Fibroblast of lung (primary cell): ENCODE measurements at regions not wholly inside any gene's neighbourhood (a gene's known extent, or its start where the extent isn't known, plus 50 kb on each side); places are given as distances from the start of the nearest gene placed in this dataset.

Experiments
- DNase-seq, 2 donors: peaks; one replicate each; pipeline versions ENCODE4 v3.0.0 to v3.0.0-alpha.2; 2010; ENCODE audit warnings: low read depth in 2 of 2
- H2AFZ ChIP-seq: 2 replicates; pipeline ENCODE4 v1.5.1; 2012; ENCODE audit warnings: low read length, control low read depth, inconsistent platforms
- H3K27ac ChIP-seq: 2 replicates; pipeline ENCODE4 v1.5.1; 2011; ENCODE audit warnings: low read length, control low read depth; ENCODE audit not compliant: insufficient read depth
- H3K27me3 ChIP-seq: 2 replicates; pipeline ENCODE4 v1.5.1; 2011; ENCODE audit warnings: mild to moderate bottlenecking, low read length; ENCODE audit not compliant: control insufficient read depth, insufficient read depth
- H3K36me3 ChIP-seq: 2 replicates; pipeline ENCODE4 v1.5.1; 2011; ENCODE audit warnings: low read length; ENCODE audit not compliant: control insufficient read depth, insufficient read depth
- H3K4me1 ChIP-seq: 2 replicates; pipeline ENCODE4 v1.5.1; 2011; ENCODE audit warnings: low read length; ENCODE audit not compliant: control insufficient read depth, insufficient read depth; ENCODE audit errors: extremely low read depth
- H3K4me2 ChIP-seq: 2 replicates; pipeline ENCODE4 v1.5.1; 2011; ENCODE audit warnings: low read length, control low read depth; ENCODE audit not compliant: insufficient read depth; ENCODE audit errors: extremely low read depth
- H3K4me3 ChIP-seq, 4 experiments: fragments of 200-600 bp in 1 of 4; sonication (generic) in 1 of 4; replicated peaks in 1 of 4; 2 replicates each; pipeline ENCODE4 v1.5.1; 2011 to 2016; ENCODE audit warnings: low read length in 4 of 4, low read depth in 3 of 4, mild to moderate bottlenecking in 3 of 4, control low read depth in 2 of 4, inconsistent platforms in 1 of 4, mixed read lengths in 1 of 4; ENCODE audit not compliant: insufficient read depth in 1 of 4; ENCODE audit errors: control extremely low read depth in 1 of 4
- H3K79me2 ChIP-seq: 2 replicates; pipeline ENCODE4 v1.5.1; 2012; ENCODE audit warnings: mild to moderate bottlenecking, low read length, inconsistent platforms; ENCODE audit not compliant: control insufficient read depth, insufficient read depth
- H3K9ac ChIP-seq: 2 replicates; pipeline ENCODE4 v1.5.1; 2011; ENCODE audit warnings: mild to moderate bottlenecking, low read length, control low read depth; ENCODE audit not compliant: insufficient read depth
- H3K9me3 ChIP-seq: 2 replicates; pipeline ENCODE4 v1.5.1; 2012; ENCODE audit warnings: low read depth, low read length; ENCODE audit not compliant: control insufficient read depth, insufficient read depth
- H4K20me1 ChIP-seq: 2 replicates; pipeline ENCODE4 v1.5.1; 2011; ENCODE audit warnings: low read length; ENCODE audit not compliant: control insufficient read depth, insufficient read depth; ENCODE audit errors: extremely low read depth
- CTCF ChIP-seq, 2 donors: IDR thresholded peaks in 1 of 2; conservative IDR thresholded peaks in 1 of 2; 1 replicate in 1 of 2; 2 replicates in 1 of 2; pipeline ENCODE4 v1.5.1; 2011 to 2012; ENCODE audit warnings: low read length in 2 of 2, control low read depth in 1 of 2, inconsistent platforms in 1 of 2, low read depth in 1 of 2, mild to moderate bottlenecking in 1 of 2
- EZH2 ChIP-seq: IDR thresholded peaks from 2 replicates; pipeline ENCODE4 v1.5.1; 2012; ENCODE audit warnings: low read length, control low read depth, mild to moderate bottlenecking; ENCODE audit errors: missing control alignments

GRCh38 chrX:39058724-39059123 is 257.5 kb downstream of the MID1IP1 start:
- DNase-seq = no peak
- TF ChIP-seq CTCF (conservative IDR thresholded peaks at IDR 0.05 in 1 of 2, IDR thresholded peaks at IDR 0.05 in 1 of 2; ENCODE audit: low read depth in 1 of 2, low read length in 2 of 2) (no peak), EZH2 (no peak)
- H3K4me1 ChIP-seq = no peaks in the 10 kb centered on the region
- H3K27ac ChIP-seq = no peak overlapping the region
- no peak overlapping the region for H3K4me2 ChIP-seq
- no peak overlapping the region for H3K9ac ChIP-seq
- no peaks in the 10 kb centered on the region for H3K27me3 ChIP-seq
- H2AFZ ChIP-seq = no peak overlapping the region
- no peak overlapping the region for H3K4me3 ChIP-seq
- no peaks in the 10 kb centered on the region for H3K36me3 ChIP-seq
- H3K9me3 ChIP-seq = no peaks in the 10 kb centered on the region
- H4K20me1 ChIP-seq = no peaks in the 10 kb centered on the region
- H3K79me2 ChIP-seq = no peaks in the 10 kb centered on the region

- no peaks in the 10 kb centered on the region for H3K4me1 ChIP-seq
- no peak overlapping the region for H2AFZ ChIP-seq
- no peaks in the 10 kb centered on the region for H3K36me3 ChIP-seq
- no peak for TF ChIP-seq CTCF (conservative IDR thresholded peaks at IDR 0.05 in 1 of 2, IDR thresholded peaks at IDR 0.05 in 1 of 2; ENCODE audit: low read depth in 1 of 2, low read length in 2 of 2)
- no peak for TF ChIP-seq EZH2
- H3K9me3 ChIP-seq = no peaks in the 10 kb centered on the region
- H3K79me2 ChIP-seq = no peaks in the 10 kb centered on the region
- no peaks in the 10 kb centered on the region for H4K20me1 ChIP-seq
- no peak overlapping the region for H3K27ac ChIP-seq
- no peak overlapping the region for H3K4me3 ChIP-seq
- no peak overlapping the region for H3K4me2 ChIP-seq
- H3K27me3 ChIP-seq = no peaks in the 10 kb centered on the region
- DNase-seq = no peak
- no peak overlapping the region for H3K9ac ChIP-seq
Observed at GRCh38 chrX:39059866-39060265, 258.6 kb downstream of the MID1IP1 start.

DNA sequence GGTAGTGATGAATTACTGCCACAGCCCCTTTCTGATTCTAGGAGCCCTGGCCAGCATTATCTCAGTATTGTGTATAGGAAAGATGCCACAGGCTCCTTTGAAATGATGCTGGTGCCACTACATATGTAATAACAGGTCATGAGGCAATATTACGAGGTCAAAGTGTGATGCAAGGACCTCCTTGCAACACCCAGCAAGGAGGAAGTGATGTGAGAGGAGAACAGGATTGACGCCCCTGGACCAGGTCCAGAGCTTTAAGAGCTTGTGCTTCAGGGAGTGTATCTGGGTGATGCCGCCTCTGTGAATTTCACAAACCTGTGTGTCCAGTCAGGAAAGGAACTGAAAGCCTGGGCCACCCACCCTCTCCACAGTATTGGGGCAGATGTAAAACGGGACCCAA is 261.8 kb downstream of the MID1IP1 start:
- no peak overlapping the region for H3K27ac ChIP-seq
- no peaks in the 10 kb centered on the region for H3K36me3 ChIP-seq
- no peaks in the 10 kb centered on the region for H3K4me1 ChIP-seq
- no peaks in the 10 kb centered on the region for H3K27me3 ChIP-seq
- peak in 1 of 2 donors; percentile 24 for DNase-seq
- no peaks in the 10 kb centered on the region for H4K20me1 ChIP-seq
- no peaks in the 10 kb centered on the region for H3K79me2 ChIP-seq
- no peak overlapping the region for H3K4me3 ChIP-seq
- no peak overlapping the region for H3K9ac ChIP-seq
- no peaks in the 10 kb centered on the region for H3K9me3 ChIP-seq
- H3K4me2 ChIP-seq = no peak overlapping the region
- H2AFZ ChIP-seq = no peak overlapping the region
- no peak for TF ChIP-seq CTCF (conservative IDR thresholded peaks at IDR 0.05 in 1 of 2, IDR thresholded peaks at IDR 0.05 in 1 of 2; ENCODE audit: low read depth in 1 of 2, low read length in 2 of 2)
- no peak for TF ChIP-seq EZH2
